Activated CD4-positive, alpha-beta T cell treated with anti-CD3 and anti-CD28 coated beads, Interleukin-10, Interleukin-2, amounts not matched to agents 100 ng/mL and 50 ng/mL, durations not matched to agents 16 hours and 8 hours (primary cell): ENCODE measurements at regions not wholly inside any gene's neighbourhood (a gene's known extent, or its start where the extent isn't known, plus 50 kb on each side); places are given as distances from the start of the nearest gene placed in this dataset.
"Not testable (repeated sequence)": the region's sequence is repeated elsewhere in the genome, so short reads cannot be mapped to it uniquely, and the experiment has no call there.

Experiments
- DNase-seq: peaks from one replicate; pipeline ENCODE4 v3.0.0-alpha.2; 2020

DNA sequence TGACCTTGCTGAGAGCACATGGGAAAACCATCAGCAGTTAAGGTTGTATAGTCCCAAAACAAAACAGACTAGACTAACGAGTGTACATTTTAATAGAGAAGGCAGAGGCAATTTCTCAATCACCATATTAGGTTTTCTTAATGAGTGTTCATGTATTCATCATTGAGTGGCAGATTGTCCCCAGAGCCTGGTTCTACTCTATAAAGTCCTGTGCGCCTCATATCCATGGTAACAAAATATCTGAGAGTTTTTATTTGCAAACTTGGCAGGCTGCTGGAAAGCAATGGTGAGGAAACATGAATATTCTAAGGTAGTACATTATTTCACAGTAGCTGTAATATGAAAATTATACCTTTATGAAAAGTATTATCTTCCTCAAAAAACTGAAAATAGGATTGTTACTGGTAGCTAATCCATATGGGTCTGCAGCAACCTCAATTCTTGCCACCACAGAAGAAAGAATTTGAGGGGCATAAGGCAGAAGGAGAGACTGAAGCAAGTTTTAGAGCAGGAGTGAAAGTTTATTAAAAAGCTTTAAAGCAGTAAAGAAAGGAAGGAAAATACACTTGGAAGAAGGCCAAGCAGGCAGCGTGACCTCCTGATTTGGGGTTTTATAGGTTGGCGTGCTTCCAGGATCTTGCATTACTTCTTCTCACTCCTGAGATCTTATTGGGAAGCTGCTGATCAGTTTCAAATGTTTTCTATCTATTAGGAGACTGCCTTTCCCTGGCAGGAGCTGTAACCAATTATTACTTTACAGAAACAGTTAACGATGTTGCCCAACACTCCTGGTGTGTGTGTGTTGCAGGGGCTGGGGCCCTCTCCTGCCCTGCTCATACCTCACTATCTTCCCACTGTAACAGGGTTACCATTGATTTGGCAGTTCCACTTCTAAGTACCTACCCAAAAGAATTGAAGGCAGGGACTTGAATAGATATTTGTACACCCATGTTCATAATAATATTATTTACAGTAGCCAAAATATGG is 154.0 kb upstream of the NUDT4 start:
- no peak for DNase-seq

DNA sequence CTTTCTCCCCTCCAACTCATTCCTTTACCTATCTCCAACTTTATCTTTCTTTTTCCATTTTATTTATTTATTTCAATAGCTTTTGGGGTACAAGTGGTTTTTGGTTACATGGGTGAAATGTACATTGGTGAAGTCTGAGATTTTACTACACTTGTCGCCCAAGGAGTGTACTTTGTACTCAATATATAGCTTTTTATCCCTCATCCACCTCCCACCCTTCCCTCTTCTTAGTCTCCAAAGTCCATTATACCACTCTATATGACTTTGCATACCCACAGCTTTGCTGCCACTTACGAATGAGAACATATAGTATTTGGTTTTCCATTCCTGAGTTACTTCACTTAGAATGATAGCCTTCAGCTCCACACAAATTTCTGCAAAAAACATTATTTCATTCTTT is 152.6 kb upstream of the NUDT4 start:
- no peak for DNase-seq

DNA sequence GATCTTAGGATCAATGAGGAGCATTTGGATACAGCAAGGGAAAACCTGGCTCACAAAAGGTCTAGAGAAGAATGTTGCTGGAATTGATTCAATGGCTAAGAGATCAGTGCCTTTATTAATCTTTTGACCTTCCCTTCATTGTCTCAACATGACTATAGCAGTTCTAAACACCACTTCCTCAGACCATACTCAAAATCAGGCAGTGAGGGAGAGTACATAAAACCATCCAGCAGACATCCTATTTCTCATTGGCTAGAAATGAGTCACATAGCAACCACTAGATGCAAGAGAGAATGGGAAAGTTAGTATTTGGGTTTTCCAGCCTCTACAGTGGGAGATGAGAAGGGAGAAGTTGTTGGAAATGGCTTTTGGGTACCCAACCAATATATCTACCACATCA is 151.4 kb upstream of the NUDT4 start:
- DNase-seq, result no peak

DNA sequence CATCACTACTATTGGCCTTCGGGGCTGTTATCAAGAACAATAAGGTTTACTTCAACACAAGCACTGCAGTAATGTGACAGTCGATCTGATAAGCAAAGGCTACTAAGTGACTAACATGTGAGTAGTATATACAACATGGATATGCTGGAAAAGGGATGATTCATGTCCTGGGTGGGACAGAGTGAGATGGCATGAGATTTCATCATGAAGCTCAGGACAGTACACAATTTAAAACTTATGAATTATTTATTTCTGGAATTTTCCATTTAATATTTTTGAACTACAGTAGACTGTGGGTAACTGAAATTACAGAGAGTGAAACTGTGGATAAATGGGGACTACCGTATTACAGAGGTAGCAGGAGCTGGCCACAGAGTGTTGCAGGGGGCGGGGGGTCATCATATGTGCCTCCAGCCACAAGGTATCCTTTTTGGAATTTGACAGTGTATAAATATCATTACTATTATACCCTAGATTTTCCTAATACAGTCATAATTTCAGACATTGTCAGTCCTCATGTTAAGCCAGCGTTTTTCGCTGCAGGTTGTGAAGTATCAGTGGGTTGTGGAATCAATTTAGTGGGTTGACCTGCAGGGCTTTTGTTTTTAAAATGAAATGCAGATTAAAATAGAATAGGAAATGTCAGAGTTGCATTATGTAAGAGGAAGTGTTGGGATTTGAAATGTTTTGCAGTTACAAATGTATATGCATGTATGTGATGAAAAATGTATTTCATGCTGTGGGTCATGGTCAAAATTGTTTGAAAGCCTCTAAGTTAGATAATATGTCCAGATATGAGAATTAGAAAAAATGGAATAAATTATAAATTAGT is 148.0 kb upstream of the NUDT4 start:
- no peak for DNase-seq

DNA sequence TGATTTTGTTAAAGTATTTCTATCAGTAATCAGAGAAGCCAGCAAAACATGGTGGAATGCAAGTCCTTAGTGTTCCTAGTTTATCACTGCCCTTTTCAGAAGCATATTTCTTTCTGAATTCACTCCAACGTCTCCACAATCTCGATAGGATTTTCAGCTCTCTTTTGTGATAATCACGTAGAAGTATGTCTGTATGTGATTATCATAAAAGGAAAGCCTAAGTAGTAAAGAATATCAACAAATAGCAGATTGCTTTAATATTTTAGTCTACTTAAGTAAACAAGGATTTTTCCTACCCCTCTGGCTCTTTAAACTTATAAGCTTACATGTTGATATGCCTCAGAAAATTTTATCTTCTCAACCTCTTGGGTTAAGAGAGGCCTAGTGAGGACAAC is 147.4 kb upstream of the NUDT4 start:
- no peak for DNase-seq

DNA sequence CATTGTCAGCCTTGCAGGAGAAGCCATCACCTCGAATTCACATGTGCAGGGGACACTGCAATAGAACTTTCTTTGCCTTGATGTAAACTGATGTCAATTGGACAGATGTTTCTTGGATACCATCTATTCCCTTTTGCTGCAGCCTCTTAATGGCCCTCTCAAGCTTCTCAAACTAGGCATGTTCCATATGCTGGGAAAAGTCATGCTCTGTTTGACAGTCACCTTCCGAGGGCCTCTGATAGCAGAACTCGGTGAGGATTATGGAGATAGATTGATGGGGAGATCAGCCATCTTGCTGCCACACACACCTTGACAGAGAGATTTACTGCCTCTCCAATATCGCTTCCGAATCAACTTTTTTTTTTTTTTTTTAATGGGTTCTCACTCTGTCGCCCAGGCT is 145.8 kb upstream of the NUDT4 start:
- DNase-seq, result no peak

DNA sequence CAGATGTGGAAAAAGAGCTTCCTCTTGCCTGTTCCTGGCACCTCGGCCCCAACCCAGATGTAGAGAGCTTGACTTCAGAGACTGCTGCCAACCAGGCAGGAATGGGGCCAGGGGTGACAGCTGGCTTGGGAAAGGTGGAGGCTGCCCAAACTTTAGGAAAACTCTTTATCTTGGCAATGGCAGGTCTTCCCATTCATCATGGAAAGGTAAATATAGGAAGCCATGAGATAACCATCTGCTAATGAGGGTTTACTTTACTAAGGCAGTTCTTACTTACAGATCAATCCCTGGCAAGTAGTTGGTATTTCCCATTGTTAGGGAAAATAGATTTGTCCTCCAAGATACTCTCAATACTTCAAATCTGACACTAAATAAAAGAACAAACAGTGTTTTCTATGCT is 143.1 kb upstream of the NUDT4 start:
- no peak for DNase-seq

DNA sequence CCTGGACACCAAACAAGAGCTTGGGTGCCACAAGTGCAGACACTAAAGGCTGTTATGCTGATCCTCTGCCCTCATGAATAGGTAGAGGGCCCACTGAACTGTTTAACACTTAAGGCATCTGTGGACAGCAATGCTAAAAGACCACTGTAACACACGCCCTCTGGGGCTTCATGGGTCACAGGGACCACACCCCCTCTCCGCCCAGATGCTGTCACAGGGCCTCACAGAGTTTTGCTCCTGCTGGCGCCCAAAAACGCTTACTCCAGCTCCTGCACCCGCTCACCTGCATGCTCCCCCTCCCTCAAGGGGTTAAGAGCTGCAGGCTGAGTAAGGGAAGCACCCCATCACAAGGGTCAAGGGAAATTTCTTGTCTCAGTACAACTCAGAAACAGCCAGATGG is 141.8 kb upstream of the NUDT4 start:
- no peak for DNase-seq

DNA sequence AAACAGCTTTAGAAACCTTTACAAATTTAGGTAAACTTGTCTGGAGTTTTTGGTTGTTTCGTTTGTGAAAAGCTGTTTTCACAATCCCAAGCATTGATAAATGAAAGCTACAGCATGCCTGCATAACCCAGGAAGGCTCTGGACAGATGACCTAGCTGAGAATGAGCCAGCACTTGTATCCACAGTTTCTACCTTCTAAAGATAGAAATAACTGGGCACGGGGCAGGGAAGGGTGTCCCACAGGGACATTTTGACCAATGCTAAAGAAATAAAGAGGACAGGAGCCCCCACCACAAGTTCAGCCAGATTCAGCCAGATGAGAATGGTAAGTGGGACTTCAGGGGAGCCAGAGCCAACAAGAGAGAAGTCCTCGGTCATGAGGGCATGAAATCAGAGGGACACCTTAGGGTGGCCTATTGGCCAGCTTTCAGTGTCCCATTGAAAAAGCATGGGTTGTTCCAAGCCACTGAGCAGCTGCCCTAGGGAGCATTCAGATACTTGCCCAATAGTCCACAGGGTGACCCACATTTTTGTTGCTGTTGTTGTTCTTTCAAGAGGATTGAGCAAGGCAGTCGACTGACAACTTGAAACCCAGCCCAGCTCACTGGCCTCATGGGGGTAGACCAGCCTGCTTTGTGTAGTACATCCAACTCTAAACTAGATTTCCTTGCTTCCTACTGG is 140.3 kb upstream of the NUDT4 start:
- DNase-seq, result no peak

DNA sequence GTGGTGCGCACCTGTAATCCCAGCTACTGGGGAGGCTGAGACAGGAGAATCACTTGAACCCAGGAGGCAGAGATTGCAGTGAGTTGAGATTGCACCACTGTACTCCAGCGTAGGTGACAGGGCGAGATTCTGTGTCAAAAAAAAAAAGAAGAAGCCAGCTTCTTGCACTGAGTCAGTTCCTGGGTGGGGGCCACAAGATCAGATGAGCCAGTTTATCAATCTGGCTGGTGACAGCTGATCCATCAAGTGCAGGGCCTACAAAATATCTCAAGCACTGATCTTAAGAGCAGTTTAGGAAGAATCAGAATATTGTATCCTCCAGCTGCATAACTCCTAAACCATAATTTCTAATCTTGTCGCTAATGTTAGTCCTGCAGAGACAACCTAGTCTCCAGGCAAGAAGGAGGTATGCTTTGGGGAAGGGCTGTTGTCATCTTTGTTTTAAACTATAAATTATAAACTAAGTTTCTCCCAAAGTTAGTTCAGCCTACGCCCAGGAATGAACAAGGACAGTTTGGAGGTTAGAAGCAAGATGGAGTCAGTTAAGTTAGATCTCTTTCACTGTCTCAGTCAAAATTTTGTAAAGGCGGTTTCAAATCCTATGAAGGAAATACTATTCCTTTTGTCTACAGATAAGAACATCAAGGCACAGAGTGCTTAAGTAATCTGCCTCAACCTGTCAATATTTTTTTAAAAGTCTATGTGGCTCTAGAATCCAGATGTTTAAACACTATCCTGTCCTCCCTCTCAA is 139.0 kb upstream of the NUDT4 start:
- DNase-seq, result not testable (repeated sequence)

DNA sequence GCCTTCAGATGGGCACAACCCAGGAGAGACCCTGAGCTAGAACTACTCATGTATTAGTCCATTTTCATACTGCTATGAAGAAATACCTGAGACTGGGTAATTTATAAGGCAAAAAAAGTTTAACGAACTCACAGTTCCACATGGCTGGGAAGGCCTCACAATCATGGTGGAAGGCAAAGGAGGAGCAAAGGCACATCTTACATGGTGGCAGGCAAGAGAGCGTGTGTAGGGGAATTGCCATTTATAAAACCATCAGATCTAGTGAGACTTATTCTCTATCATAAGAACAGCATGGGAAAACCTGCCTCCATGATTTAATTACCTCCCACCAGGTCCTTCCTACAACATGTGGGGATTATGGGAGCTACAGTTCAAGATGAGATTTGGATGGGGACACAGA is 137.9 kb upstream of the NUDT4 start:
- DNase-seq, result not testable (repeated sequence)

DNA sequence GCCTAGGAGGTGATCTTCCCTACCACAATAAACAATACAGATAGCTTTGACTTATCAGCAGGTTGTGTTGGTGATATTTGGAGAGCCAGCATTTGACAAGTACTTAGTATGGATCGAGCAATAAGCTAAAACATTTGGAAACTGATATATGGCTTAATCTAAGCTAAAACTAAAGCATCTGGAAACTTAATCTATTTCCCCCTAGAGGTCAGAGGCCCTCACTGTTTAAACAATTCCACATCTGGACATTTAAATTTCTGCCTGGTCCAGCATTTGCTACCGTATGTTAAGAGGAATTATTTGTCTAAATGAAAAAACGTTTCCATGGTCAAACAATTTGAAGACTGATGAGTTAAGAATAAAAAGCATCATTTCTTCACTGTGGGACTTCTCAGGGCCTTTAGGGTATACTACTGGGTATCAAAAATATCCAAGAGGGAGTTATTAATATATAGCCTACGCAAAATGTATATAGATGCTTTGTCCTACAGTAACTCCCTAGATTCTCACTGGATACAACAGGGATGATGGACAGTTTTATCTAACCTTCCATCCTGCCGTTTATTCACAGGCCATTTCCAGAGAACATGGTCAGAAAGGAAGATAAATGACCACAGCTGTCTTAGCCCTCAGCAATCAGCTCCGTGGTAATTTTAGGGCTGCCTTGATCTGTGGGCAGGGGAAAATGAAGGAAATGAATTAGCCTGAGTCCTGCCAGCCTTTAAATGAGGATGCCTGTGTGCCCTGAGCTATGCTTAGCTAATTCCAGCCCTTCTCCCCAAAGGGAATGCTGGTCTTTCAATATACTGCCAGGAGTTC is 135.4 kb upstream of the NUDT4 start:
- DNase-seq, result no peak

DNA sequence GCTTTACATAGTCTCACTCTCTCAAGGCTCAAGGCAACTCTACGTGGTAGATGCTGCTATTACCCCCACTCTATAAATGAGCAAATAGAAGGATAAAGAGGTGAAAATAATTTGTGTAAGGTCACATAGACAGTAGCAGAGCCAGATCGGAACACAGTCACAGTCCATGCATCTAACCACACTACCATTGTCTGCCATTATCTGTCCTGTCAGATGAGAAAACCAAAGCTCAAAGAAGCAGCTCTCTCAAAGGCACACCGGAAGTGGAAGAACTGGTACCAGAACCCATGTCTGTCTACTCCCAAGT is 134.4 kb upstream of the NUDT4 start:
- DNase-seq, result no peak

DNA sequence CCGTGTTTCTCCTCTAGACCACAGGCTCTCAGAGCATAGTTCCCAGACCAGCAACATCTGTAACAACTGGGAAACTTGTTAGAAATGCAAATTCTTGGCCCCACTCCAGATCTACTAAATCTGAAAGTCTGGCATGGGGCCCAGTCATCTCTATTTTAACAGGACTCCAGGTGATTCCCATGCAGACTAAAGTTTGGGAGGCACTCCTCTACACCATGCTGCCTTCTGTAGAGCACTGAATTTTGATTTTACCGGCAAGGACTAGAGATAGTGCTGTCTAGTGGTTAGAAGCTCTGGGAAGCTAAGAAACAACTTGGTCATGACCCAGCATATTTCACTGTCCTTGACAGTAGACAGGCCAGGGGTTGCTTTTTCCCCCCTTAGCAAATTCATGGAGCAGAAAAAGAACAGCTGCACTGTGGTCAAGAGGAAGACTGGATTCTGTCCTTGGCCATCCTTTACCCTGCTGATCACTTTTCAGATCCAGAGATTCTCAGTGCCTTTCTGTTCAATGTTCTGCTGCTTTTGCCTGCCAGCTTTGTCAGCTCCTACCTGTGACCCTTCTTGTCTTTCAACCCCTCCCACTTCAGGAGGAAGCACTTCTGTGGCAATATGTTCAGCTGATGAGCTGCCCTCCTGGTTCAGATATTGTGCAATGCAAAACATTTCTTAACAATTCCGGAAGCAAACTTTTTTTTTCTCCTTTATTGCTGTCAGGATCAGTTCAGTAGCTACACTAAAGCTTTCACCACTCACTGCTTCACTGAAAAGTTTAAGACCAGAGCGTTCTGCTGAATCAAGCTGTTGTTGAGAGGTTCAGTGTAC is 133.8 kb upstream of the NUDT4 start:
- peak; percentile 50 for DNase-seq

DNA sequence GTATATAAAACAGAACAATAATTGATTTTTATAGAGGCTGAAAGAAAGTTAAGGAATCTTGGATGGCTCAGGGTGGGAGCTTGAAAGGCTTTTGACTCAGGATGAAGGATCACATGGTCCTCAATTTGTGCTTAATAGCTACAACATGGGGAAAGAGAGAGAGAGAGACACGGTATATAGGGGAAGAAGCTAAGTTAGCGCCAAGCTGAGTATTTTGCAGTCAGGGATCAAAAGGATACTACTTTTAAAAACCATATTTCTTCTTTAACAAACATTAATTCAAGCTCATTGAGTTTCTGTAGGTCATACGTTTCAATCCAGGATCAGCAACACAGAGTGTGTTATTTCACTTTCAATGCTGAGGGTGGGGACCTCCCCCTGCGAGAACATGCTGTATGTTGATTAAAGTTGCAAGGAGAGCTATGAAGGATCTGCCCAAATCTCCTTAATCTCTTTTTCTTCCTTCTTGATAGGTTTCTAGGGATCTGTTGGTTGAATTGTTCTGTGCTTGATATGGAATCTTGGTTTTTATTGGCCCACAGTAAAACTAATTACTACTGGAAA is 133.1 kb upstream of the NUDT4 start:
- DNase-seq, result no peak

DNA sequence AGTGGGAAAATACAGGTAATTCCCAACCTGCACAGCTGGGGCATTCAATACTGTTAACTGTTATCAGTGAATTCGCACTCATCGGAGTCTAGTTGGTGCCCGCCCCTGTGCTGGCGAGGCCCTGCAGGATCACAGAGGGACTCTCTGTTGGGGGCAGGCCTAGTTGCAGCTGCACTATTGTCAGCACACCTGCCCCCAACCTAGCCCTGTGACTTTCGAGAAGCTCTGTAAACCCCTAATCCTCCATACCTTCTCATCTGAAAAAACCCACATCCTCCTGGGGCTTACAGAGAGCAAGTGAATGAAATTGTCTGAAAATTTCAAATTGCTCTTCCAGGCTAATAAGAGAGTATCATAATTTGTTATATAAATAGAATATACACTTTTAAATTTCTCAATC is 132.2 kb upstream of the NUDT4 start:
- no peak for DNase-seq

DNA sequence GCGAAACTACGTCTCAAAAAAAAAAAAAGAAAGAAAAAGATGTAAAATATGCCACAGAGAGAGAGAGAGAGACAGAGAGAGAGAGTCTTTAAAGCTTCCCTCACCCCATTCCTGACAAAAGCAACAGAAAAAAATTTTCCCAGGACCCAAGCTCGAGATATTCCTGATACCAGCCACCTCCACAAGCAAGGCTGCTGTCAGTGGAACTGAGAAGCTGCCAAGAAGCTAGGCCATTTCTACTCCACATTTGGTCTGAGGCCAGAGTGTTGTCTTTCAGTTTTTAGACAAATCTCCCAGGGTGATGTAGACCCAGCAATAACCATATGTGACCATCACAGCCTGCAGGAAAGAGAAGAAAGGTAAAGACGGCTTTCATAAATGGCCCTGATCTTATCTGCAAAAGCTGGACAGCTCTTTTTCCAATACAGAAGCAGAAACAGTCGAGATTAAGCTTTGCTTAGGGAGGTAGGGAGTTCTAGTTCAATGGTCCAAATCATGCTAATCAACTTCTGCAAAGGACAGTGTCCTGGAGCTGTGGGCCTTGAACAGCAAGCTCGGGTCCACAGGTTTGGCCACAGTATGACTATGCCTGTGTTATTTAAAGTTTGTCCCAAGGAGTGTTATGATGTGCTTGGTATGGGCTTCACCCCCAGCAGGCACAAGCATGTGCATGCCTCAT is 130.3 kb upstream of the NUDT4 start:
- no peak for DNase-seq

DNA sequence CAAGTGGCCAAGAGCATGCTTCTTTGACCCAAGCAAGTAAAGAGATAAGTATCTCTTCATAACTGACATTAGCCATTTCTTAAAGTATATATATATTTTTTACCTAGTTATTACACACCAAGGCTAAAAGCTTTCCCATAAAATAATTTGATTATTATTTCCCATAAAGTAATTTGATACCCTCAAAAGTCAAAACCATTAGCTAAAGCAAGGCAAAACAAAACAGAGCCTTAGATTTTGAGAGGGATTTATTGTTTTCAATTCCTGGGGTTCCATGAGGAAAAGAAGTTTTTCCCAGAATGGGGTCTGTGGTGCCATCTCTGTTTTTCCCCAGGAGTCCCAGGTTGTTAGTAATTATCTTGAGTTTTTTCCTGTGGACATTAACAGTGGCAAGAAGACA is 125.5 kb upstream of the NUDT4 start:
- DNase-seq, result no peak

DNA sequence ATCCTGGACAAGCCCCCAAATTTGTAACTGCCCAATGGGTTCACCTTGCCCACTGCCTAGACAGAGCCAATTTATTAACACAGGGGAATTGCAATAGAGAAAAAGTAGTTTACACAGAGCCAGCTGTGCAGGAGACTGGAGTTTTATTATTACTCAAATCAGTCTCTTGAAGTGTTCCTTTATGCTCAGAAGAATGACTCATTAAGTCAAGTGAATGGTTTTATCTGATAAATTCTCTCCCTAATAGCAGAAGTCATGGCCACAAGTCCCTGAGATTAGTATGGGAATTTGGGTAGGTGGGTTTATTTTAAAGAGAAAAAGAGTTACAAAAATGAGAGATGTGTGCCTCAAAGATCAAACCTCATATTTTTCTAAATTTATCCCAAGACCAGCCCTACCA is 122.8 kb upstream of the NUDT4 start:
- no peak for DNase-seq
